ENCODE measurements at regions not wholly inside any gene's neighbourhood (a gene's known extent, or its start where the extent isn't known, plus 50 kb on each side); places are given as distances from the start of the nearest gene placed in this dataset.

DNA sequence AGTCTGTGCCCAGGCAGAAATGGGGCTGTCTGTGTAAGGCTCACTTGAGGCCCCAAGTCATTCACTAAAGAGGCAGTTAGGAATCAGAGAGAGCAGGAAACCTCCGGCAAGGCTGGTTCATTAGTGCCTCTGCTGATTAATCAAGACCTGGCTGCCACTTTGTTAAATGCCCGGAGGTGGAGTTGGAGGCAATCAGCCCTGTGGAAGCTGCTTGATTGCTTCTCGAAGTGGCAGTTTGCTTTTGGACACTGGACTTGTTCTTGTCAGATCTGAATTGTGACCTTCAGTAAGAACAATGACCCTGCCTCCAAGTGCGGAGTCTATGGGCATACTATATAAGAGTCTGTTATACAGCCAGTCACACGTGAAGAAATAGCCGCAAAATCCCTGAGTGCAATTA, 183.9 kb upstream of the LINC00305 start:
- Histone ChIP-seq H3K27ac (ENCODE audit: insufficient read length, low read depth, low read length) (no peak overlapping the region), H3K4ac (ENCODE audit: low read depth, low read length) (no peak overlapping the region), H3K23me2 (ENCODE audit: insufficient read length, low read depth, low read length, poor library complexity, severe bottlenecking) (no peaks in the 10 kb centered on the region), H2AFZ (ENCODE audit: low read length) (no peak overlapping the region), H2BK12ac (ENCODE audit: insufficient read length, low read depth, low read length) (no peak overlapping the region), H3K14ac (ENCODE audit: insufficient read depth, low read length) (no peak overlapping the region), H3K27me3 (ENCODE audit: insufficient read depth, low read length) (no peaks in the 10 kb centered on the region), H3K9ac (ENCODE audit: extremely low read depth, insufficient read length, low read length) (no peak overlapping the region), H3K79me1 (ENCODE audit: insufficient read depth, low read depth, low read length, poor library complexity, severe bottlenecking) (no peaks in the 10 kb centered on the region), H2BK15ac (ENCODE audit: low read depth, low read length) (no peak overlapping the region), H3K79me2 (ENCODE audit: insufficient read depth, low read length) (no peaks in the 10 kb centered on the region), H3K23ac (ENCODE audit: insufficient read length, low read depth, low read length) (no peak overlapping the region), H4K8ac (replicated peaks; ENCODE audit: insufficient read length, low read depth, low read length) (no peak overlapping the region), H2BK120ac (ENCODE audit: low read depth, low read length, poor library complexity, severe bottlenecking) (no peak overlapping the region), H3K9me3 (ENCODE audit: control insufficient read depth, low read depth, low read length) (no peaks in the 10 kb centered on the region), H4K91ac (ENCODE audit: insufficient read length, low read depth, low read length) (no peak overlapping the region), H3K4me2 (ENCODE audit: insufficient read depth, insufficient read length, low read length) (no peak overlapping the region), H2BK5ac (ENCODE audit: insufficient read length, low read length) (no peak overlapping the region), H3K56ac (ENCODE audit: insufficient read length, low read depth, low read length) (no peak overlapping the region), H2BK20ac (ENCODE audit: low read depth, low read length, poor library complexity, severe bottlenecking) (no peak overlapping the region), H3T11ph (ENCODE audit: low read length) (no peak overlapping the region), H3K4me1 (ENCODE audit: insufficient read depth, low read length) (peaks cover 2% of the 10 kb centered on the region; the same call in 1 of the 2 replicates), H3K18ac (ENCODE audit: insufficient read length, low read depth, low read length) (no peak overlapping the region), H2AK5ac (ENCODE audit: insufficient read length, low read length) (no peak overlapping the region), H4K20me1 (ENCODE audit: control insufficient read depth, insufficient read depth, insufficient read length) (no peaks in the 10 kb centered on the region), H4K5ac (ENCODE audit: insufficient read length, low read depth, low read length) (no peak overlapping the region)
- H3K27ac Mint-ChIP-seq: peak overlapping the region in 1 of 3 experiments; percentile 59; a peak in 1 of 7 replicates
- WGBS (ENCODE audit: extremely low coverage, insufficient read length, low lambda C conversion rate): no CpG with 5 or more reads among the region's 6 CpGs
- H3K4me3 Mint-ChIP-seq: no peak overlapping the region
- H3K4me1 Mint-ChIP-seq: peaks cover 4 to 13% of the 10 kb centered on the region in 2 experiments; a peak in 3 of 4 replicates
- no peak for DNase-seq
- peaks cover 0 to 4% (median 2%) of the 10 kb centered on the region in 3 experiments; a peak in 1 of 7 replicates for H3K36me3 Mint-ChIP-seq (ENCODE audit: insufficient read depth in 1 of 3, low read depth in 3 of 3)
- H3K27me3 Mint-ChIP-seq (ENCODE audit: low read depth): no peaks in the 10 kb centered on the region; the same call in 1 of the 2 replicates
- H3K9me3 Mint-ChIP-seq: no peaks in the 10 kb centered on the region
- TF ChIP-seq CTCF (conservative IDR thresholded peaks at IDR 0.05): no peak
